Hepatocyte (in vitro differentiated cells): ENCODE measurements at regions not wholly inside any gene's neighbourhood (a gene's known extent, or its start where the extent isn't known, plus 50 kb on each side); places are given as distances from the start of the nearest gene placed in this dataset.
A peak's percentile ranks its signal among the peaks of the same experiment; 100 is the strongest.
"Not testable (repeated sequence)": the region's sequence is repeated elsewhere in the genome, so short reads cannot be mapped to it uniquely, and the experiment has no call there.

Experiments
- DNase-seq: peaks from one replicate; pipeline ENCODE4 v3.0.0-alpha.2; 2016; ENCODE audit warnings: low spot score
- H2AFZ ChIP-seq: fragments of 200-600 bp; sonication (generic); 2 replicates; pipeline ENCODE4 v1.6.0; 2016; ENCODE audit warnings: antibody characterized with exemption, mild to moderate bottlenecking
- H3K27ac ChIP-seq: fragments of 200-600 bp; sonication (generic); 2 replicates; pipeline ENCODE4 v1.5.1; 2016; ENCODE audit warnings: mild to moderate bottlenecking
- H3K27me3 ChIP-seq: fragments of 200-600 bp; sonication (generic); 2 replicates; pipeline ENCODE4 v1.6.1; 2016
- H3K36me3 ChIP-seq: fragments of 200-600 bp; sonication (generic); replicated peaks from 2 replicates; pipeline ENCODE4 v1.5.1; 2016; ENCODE audit warnings: low read depth; ENCODE audit not compliant: insufficient read depth
- H3K4me1 ChIP-seq: fragments of 200-600 bp; sonication (generic); 2 replicates; pipeline ENCODE4 v1.5.1; 2016; ENCODE audit warnings: mild to moderate bottlenecking, moderate library complexity; ENCODE audit not compliant: insufficient read depth
- H3K4me2 ChIP-seq: fragments of 200-600 bp; sonication (generic); 2 replicates; pipeline ENCODE4 v1.6.0; 2016
- H3K4me3 ChIP-seq: fragments of 200-600 bp; sonication (generic); 2 replicates; pipeline ENCODE4 v1.5.1; 2016; ENCODE audit warnings: mild to moderate bottlenecking
- H3K79me2 ChIP-seq: fragments of 200-600 bp; sonication (generic); 2 replicates; pipeline ENCODE4 v1.6.0; 2017; ENCODE audit warnings: mild to moderate bottlenecking
- H3K9me2 ChIP-seq: fragments of 200-600 bp; sonication (generic); replicated peaks from 2 replicates; pipeline ENCODE4 v1.6.0; 2017; ENCODE audit warnings: mild to moderate bottlenecking; ENCODE audit not compliant: insufficient read depth
- H3K9me3 ChIP-seq: fragments of 200-600 bp; sonication (generic); 2 replicates; pipeline ENCODE4 v1.5.1; 2016; ENCODE audit warnings: low read depth, mild to moderate bottlenecking
- H4K20me1 ChIP-seq: fragments of 200-600 bp; sonication (generic); 2 replicates; pipeline ENCODE4 v1.6.0; 2016; ENCODE audit warnings: mild to moderate bottlenecking; ENCODE audit not compliant: insufficient read depth, poor library complexity, severe bottlenecking
- CTCF ChIP-seq: fragments of 200-600 bp; sonication (generic); IDR thresholded peaks from 2 replicates; pipeline ENCODE4 v1.5.1; 2016; ENCODE audit warnings: antibody characterized with exemption, mild to moderate bottlenecking; ENCODE audit not compliant: poor library complexity
- EZH2 ChIP-seq: fragments of 200-600 bp; sonication (generic); IDR thresholded peaks from 2 replicates; pipeline ENCODE4 v1.6.1; 2016; ENCODE audit warnings: antibody characterized with exemption, mild to moderate bottlenecking, borderline replicate concordance
- EZH2phosphoT487 ChIP-seq: fragments of 200-600 bp; sonication (generic); IDR thresholded peaks from one replicate; pipeline ENCODE4 v1.6.1; 2018; ENCODE audit warnings: antibody characterized with exemption, mild to moderate bottlenecking, low read depth, moderate library complexity; ENCODE audit not compliant: unreplicated experiment, severe bottlenecking
- whole genome bisulfite sequencing: methylation state at CpG from one replicate; pipeline ENCODE4 v1.1.6; 2016; ENCODE audit warnings: low lambda C conversion rate; ENCODE audit errors: missing lambda C conversion rate; 5-methylcytosine and 5-hydroxymethylcytosine counted together

- H2AFZ ChIP-seq, result no peak overlapping the region
- TF ChIP-seq EZH2 (no peak), EZH2phosphoT487 (no peak), CTCF (no peak)
- no peaks in the 10 kb centered on the region for H4K20me1 ChIP-seq
- H3K9me2 ChIP-seq, result no peaks in the 10 kb centered on the region
- H3K79me2 ChIP-seq, result no peaks in the 10 kb centered on the region
- no peak overlapping the region for H3K4me3 ChIP-seq
- no peak overlapping the region for H3K27ac ChIP-seq
- no peak overlapping the region for H3K4me2 ChIP-seq
- no peaks in the 10 kb centered on the region for H3K27me3 ChIP-seq
- 90% methylated on average over 8 of the region's 8 CpGs for WGBS
- no peaks in the 10 kb centered on the region for H3K36me3 ChIP-seq
- peaks cover 14% of the 10 kb centered on the region for H3K4me1 ChIP-seq
- no peaks in the 10 kb centered on the region for H3K9me3 ChIP-seq
- DNase-seq, result no peak
Measured at GRCh38 chr3:76310089-76310488, 524.7 kb upstream of the ZNF717 start.

- H3K79me2 ChIP-seq, result no peaks in the 10 kb centered on the region
- no peak overlapping the region for H3K4me3 ChIP-seq
- H3K27ac ChIP-seq, result no peak overlapping the region
- WGBS, result 67% methylated on average over 7 of the region's 7 CpGs
- no peak for DNase-seq
- no peaks in the 10 kb centered on the region for H3K9me2 ChIP-seq
- TF ChIP-seq EZH2 (no peak), CTCF (no peak), EZH2phosphoT487 (no peak)
- no peaks in the 10 kb centered on the region for H3K36me3 ChIP-seq
- peak overlapping the region; percentile 36 for H3K4me2 ChIP-seq
- no peaks in the 10 kb centered on the region for H3K9me3 ChIP-seq
- peaks cover 14% of the 10 kb centered on the region for H3K4me1 ChIP-seq
- H2AFZ ChIP-seq, result no peak overlapping the region
- H4K20me1 ChIP-seq, result no peaks in the 10 kb centered on the region
- no peaks in the 10 kb centered on the region for H3K27me3 ChIP-seq
Measured at GRCh38 chr3:76310667-76311066, 525.3 kb upstream of the ZNF717 start.

GRCh38 chr3:76311941-76312340 is 526.6 kb upstream of the ZNF717 start:
- peaks cover 10% of the 10 kb centered on the region for H3K4me1 ChIP-seq
- H3K9me3 ChIP-seq, result no peaks in the 10 kb centered on the region
- WGBS, result 41% methylated on average over 4 of the region's 4 CpGs
- no peaks in the 10 kb centered on the region for H3K27me3 ChIP-seq
- no peak overlapping the region for H2AFZ ChIP-seq
- H3K27ac ChIP-seq, result no peak overlapping the region
- no peaks in the 10 kb centered on the region for H3K36me3 ChIP-seq
- no peaks in the 10 kb centered on the region for H3K9me2 ChIP-seq
- no peak for DNase-seq
- no peaks in the 10 kb centered on the region for H3K79me2 ChIP-seq
- no peak overlapping the region for H3K4me3 ChIP-seq
- H3K4me2 ChIP-seq, result peak overlapping the region; percentile 55
- H4K20me1 ChIP-seq, result no peaks in the 10 kb centered on the region
- TF ChIP-seq EZH2phosphoT487, result no peak
- TF ChIP-seq EZH2, result no peak
- no peak for TF ChIP-seq CTCF

- not testable (repeated sequence) for H4K20me1 ChIP-seq, H3K79me2 ChIP-seq, H3K4me3 ChIP-seq, H3K9me2 ChIP-seq, H3K27ac ChIP-seq, H3K4me1 ChIP-seq, DNase-seq, H3K27me3 ChIP-seq, H3K4me2 ChIP-seq, H3K9me3 ChIP-seq, H2AFZ ChIP-seq, H3K36me3 ChIP-seq
- WGBS, result 65% methylated on average over 6 of the region's 6 CpGs
Measured at GRCh38 chr3:76315906-76316305, 530.6 kb upstream of the ZNF717 start.
